CD4-positive, alpha-beta T cell (primary cell): ENCODE measurements at regions not wholly inside any gene's neighbourhood (a gene's known extent, or its start where the extent isn't known, plus 50 kb on each side); places are given as distances from the start of the nearest gene placed in this dataset.

Source experiments
- ATAC-seq: fragments of 200-7000 bp; cut with Tn5 transposase; one replicate; pipeline ENCODE4 v1.10.0; 2022; ENCODE audit warnings: mild to moderate bottlenecking; ENCODE audit not compliant: poor library complexity
- CTCF ChIA-PET: fragments of 350-600 bp; sonication (Branson Sonifier 250); formaldehyde crosslinking; loops from one replicate; lab custom pipeline; 2021; ENCODE audit warnings: antibody characterized with exemption, inconsistent platforms; lab: Charles Lee
- POLR2A ChIA-PET: fragments of 350-600 bp; sonication (Branson Sonifier 250); formaldehyde crosslinking; loops from one replicate; lab custom pipeline; 2021; ENCODE audit warnings: antibody characterized with exemption, inconsistent platforms; lab: Charles Lee
- DNase-seq, 14 experiments: peaks; one replicate each; pipeline ENCODE4 v3.0.0-alpha.2; 2013 to 2020; ENCODE audit warnings: mixed read lengths in 2 of 14
- H3K27ac ChIP-seq, 2 donors: one replicate each; pipeline versions ENCODE4 v1.5.1 to v1.7.0; 2013; ENCODE audit warnings: low read length in 2 of 2, low read depth in 1 of 2, mild to moderate bottlenecking in 1 of 2
- H3K27me3 ChIP-seq, 2 experiments: 1 replicate in 1 of 2; 2 replicates in 1 of 2; pipeline versions ENCODE4 v1.6.1 to v1.7.0; 2013; ENCODE audit warnings: low read length in 2 of 2, control low read depth in 1 of 2, mild to moderate bottlenecking in 1 of 2, moderate library complexity in 1 of 2; ENCODE audit not compliant: insufficient read depth in 2 of 2, control insufficient read depth in 1 of 2
- H3K36me3 ChIP-seq: one replicate; pipeline ENCODE4 v1.6.1; 2013; ENCODE audit warnings: low read length, control low read depth; ENCODE audit not compliant: insufficient read depth
- H3K4me1 ChIP-seq: one replicate; pipeline ENCODE4 v1.6.1; 2013; ENCODE audit warnings: low read length, control low read depth; ENCODE audit not compliant: insufficient read depth
- H3K4me3 ChIP-seq: one replicate; pipeline ENCODE4 v1.5.1; 2013; ENCODE audit warnings: mild to moderate bottlenecking, low read length, moderate library complexity
- H3K9me3 ChIP-seq, 2 experiments: 1 replicate in 1 of 2; 2 replicates in 1 of 2; pipeline versions ENCODE4 v1.6.1 to v1.7.0; 2013; ENCODE audit warnings: low read length in 2 of 2, mild to moderate bottlenecking in 2 of 2, control low read depth in 1 of 2, moderate library complexity in 1 of 2; ENCODE audit not compliant: control insufficient read depth in 1 of 2, insufficient read depth in 1 of 2
- H3K27ac Mint-ChIP-seq: one replicate; pipeline ENCODE4 v1.8.0; 2020; ENCODE audit warnings: mixed read lengths
- H3K27me3 Mint-ChIP-seq: one replicate; pipeline ENCODE4 v1.8.0; 2021; ENCODE audit warnings: mixed read lengths
- H3K36me3 Mint-ChIP-seq: one replicate; pipeline ENCODE4 v1.8.0; 2021; ENCODE audit warnings: low read depth, mixed read lengths
- H3K4me1 Mint-ChIP-seq: one replicate; pipeline ENCODE4 v1.8.0; 2021; ENCODE audit warnings: low read depth, mixed read lengths
- H3K4me3 Mint-ChIP-seq: one replicate; pipeline ENCODE4 v1.8.0; 2020; ENCODE audit warnings: mild to moderate bottlenecking, mixed read lengths
- H3K9me3 Mint-ChIP-seq: one replicate; pipeline ENCODE4 v1.8.0; 2020; ENCODE audit warnings: mixed read lengths
- CTCF ChIP-seq: fragments of 200-600 bp; IDR thresholded peaks from one replicate; pipeline ENCODE4 v1.8.0; 2022; ENCODE audit warnings: antibody characterized with exemption, mild to moderate bottlenecking
- intact Hi-C, 2 experiments: fragments of 100-400 bp; cut with DNase I in 1 of 2; cut with micrococcal nuclease in 1 of 2; formaldehyde crosslinking; loops; one replicate each; pipeline versions ENCODE4 v1.15.1 to v1.9.0; 2023 to 2025; cut with DNase I, micrococcal nuclease

- no peaks in the 10 kb centered on the region for H3K4me1 ChIP-seq
- no peak overlapping the region for H3K4me3 Mint-ChIP-seq
- H3K4me1 Mint-ChIP-seq: no peaks in the 10 kb centered on the region
- H3K36me3 ChIP-seq: no peaks in the 10 kb centered on the region
- no peak overlapping the region for H3K27ac ChIP-seq
- CTCF ChIA-PET: no interaction called here
- no peak overlapping the region for H3K27ac Mint-ChIP-seq
- ATAC-seq (no peak), DNase-seq (no peak)
- no peaks in the 10 kb centered on the region for H3K27me3 ChIP-seq
- no peaks in the 10 kb centered on the region for H3K36me3 Mint-ChIP-seq
- intact Hi-C loops: no loop called here
- peaks cover 0 to 8% of the 10 kb centered on the region in 2 experiments for H3K9me3 ChIP-seq
- no peak for TF ChIP-seq CTCF
- no peaks in the 10 kb centered on the region for H3K27me3 Mint-ChIP-seq
- H3K9me3 Mint-ChIP-seq: peaks cover 4% of the 10 kb centered on the region
- POLR2A ChIA-PET: no interaction called here
- no peak overlapping the region for H3K4me3 ChIP-seq
Measured at GRCh38 chr18:40883271-40883670, 1071.8 kb upstream of the PIK3C3 start.

DNA sequence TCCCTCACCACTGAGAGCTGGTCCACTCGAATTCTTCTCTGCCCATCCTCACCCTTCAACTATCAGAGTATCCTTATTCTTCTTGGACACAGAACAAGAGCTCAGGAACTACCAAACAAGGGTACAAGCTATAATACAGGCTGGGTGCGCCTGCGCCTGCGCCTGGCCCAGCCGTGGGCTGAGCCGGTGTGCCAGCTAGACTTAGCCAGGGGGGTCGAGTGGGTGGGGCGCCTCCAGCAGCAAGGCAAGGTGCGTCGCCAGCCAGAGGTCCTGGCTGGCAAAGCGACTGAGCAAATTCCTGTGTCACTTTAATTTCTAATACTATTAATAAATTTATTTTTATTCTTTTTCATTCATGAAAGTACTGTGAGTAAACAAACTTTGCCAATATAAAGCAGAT lies 1072.6 kb upstream of the PIK3C3 start:
- TF ChIP-seq CTCF: no peak
- ChIA-PET POLR2A (no interaction called here), CTCF (no interaction called here)
- no peak for ATAC-seq
- no peak overlapping the region for H3K4me3 ChIP-seq
- H3K4me1 ChIP-seq: no peaks in the 10 kb centered on the region
- H3K36me3 Mint-ChIP-seq: no peaks in the 10 kb centered on the region
- H3K27ac ChIP-seq: no peak overlapping the region
- H3K9me3 ChIP-seq: peaks cover 0 to 8% of the 10 kb centered on the region in 2 experiments
- no peaks in the 10 kb centered on the region for H3K27me3 ChIP-seq
- intact Hi-C loops: no loop called here
- no peaks in the 10 kb centered on the region for H3K4me1 Mint-ChIP-seq
- H3K9me3 Mint-ChIP-seq: peaks cover 4% of the 10 kb centered on the region
- DNase-seq: no peak
- no peaks in the 10 kb centered on the region for H3K36me3 ChIP-seq
- H3K27ac Mint-ChIP-seq: no peak overlapping the region
- no peak overlapping the region for H3K4me3 Mint-ChIP-seq
- no peaks in the 10 kb centered on the region for H3K27me3 Mint-ChIP-seq

DNA sequence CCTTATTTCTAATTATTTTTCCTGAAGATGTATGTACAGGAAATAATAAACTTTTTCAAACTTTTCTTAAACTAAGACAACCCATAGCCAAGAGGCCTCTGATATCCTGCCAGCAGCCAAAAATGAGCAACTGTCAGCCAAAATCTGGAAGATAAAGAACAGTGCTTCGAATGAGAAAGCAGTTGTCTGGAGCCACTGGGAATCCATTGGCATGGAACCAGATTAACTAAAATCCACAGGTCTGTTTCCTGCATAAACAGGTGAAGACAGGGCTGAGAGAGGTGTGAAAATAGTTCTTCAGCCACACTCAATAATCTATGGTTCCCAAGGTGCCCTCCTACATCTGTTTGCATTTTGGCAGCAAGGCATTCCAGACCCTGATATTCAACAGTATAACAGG lies 1076.7 kb upstream of the PIK3C3 start:
- no peak overlapping the region for H3K4me3 ChIP-seq
- Mint-ChIP-seq H3K9me3 (peaks cover 11% of the 10 kb centered on the region), H3K27me3 (no peaks in the 10 kb centered on the region), H3K4me3 (no peak overlapping the region), H3K27ac (no peak overlapping the region), H3K36me3 (no peaks in the 10 kb centered on the region), H3K4me1 (no peaks in the 10 kb centered on the region)
- ChIA-PET POLR2A (no interaction called here), CTCF (no interaction called here)
- ATAC-seq: no peak
- H3K36me3 ChIP-seq: no peaks in the 10 kb centered on the region
- no peak overlapping the region for H3K27ac ChIP-seq
- intact Hi-C loops: no loop called here
- peaks cover 0 to 8% of the 10 kb centered on the region in 2 experiments for H3K9me3 ChIP-seq
- no peak for TF ChIP-seq CTCF
- DNase-seq: no peak
- H3K27me3 ChIP-seq: no peaks in the 10 kb centered on the region
- H3K4me1 ChIP-seq: no peaks in the 10 kb centered on the region
